Upper lobe of left lung (tissue), 6 donors: ENCODE measurements at regions not wholly inside any gene's neighbourhood (a gene's known extent, or its start where the extent isn't known, plus 50 kb on each side); places are given as distances from the start of the nearest gene placed in this dataset.

Source experiments
- ATAC-seq, 2 donors: fragments of 200-7000 bp; cut with Tn5 transposase; one replicate each; pipeline ENCODE4 v1.9.1; 2022; ENCODE audit warnings: mild to moderate bottlenecking in 2 of 2, moderate library complexity in 2 of 2; ENCODE audit not compliant: low FRiP score in 2 of 2
- DNase-seq, 2 donors: peaks; one replicate each; pipeline ENCODE4 v3.0.0-alpha.2; 2019 to 2020
- H3K27ac ChIP-seq, 4 donors: fragments of 200-600 bp; sonication (generic); one replicate each; pipeline ENCODE4 v1.5.1; 2016 to 2019
- H3K27me3 ChIP-seq, 4 donors: fragments of 200-600 bp; sonication (generic); one replicate each; pipeline ENCODE4 v1.5.1; 2017 to 2019
- H3K36me3 ChIP-seq, 4 donors: fragments of 200-600 bp; sonication (generic); one replicate each; pipeline ENCODE4 v1.5.1; 2016 to 2019
- H3K4me1 ChIP-seq, 4 donors: fragments of 200-600 bp; sonication (generic); one replicate each; pipeline ENCODE4 v1.5.1; 2018 to 2019
- H3K4me3 ChIP-seq, 4 donors: fragments of 200-600 bp; sonication (generic); one replicate each; pipeline ENCODE4 v1.5.1; 2017 to 2019; ENCODE audit warnings: mild to moderate bottlenecking in 2 of 4, moderate library complexity in 1 of 4
- H3K9me3 ChIP-seq, 4 donors: fragments of 200-600 bp; sonication (generic); one replicate each; pipeline ENCODE4 v1.5.1; 2018 to 2019
- EP300 ChIP-seq, 4 donors: sonication (generic); formaldehyde crosslinking; IDR thresholded peaks; one replicate each; pipeline ENCODE4 v1.5.1; 2017; ENCODE audit warnings: antibody characterized with exemption in 4 of 4, control low read depth in 2 of 4
- POLR2A ChIP-seq, 4 donors: fragments of 450-650 bp; IDR thresholded peaks; one replicate each; pipeline ENCODE4 v1.5.1; 2016 to 2017; ENCODE audit warnings: antibody characterized with exemption in 4 of 4, mild to moderate bottlenecking in 2 of 4
- POLR2AphosphoS5 ChIP-seq, 2 donors: sonication (generic); formaldehyde crosslinking; IDR thresholded peaks; one replicate each; pipeline ENCODE4 v1.5.1; 2017; ENCODE audit warnings: antibody characterized with exemption in 2 of 2
- WGBS, 2 donors: methylation state at CpG; one replicate each; pipeline ENCODE4 v1.1.5; 2017 to 2018; 5-methylcytosine and 5-hydroxymethylcytosine counted together
- TF ChIP-seq, protein P1 (sequence below), 6 experiments: fragments of 450-650 bp in 4 of 6; fragments of 200-600 bp in 2 of 6; sonication (generic) in 2 of 6; IDR thresholded peaks; one replicate each; pipeline ENCODE4 v1.5.1; 2016 to 2019; ENCODE audit warnings: antibody characterized with exemption in 6 of 6
- donor health status: DM: no; HTN: no; CAD: no; lungs with moderate emphysema.
- donor health status: DM: no; HTN: yes; CAD: no; lungs with severe emphysema.

DNA sequence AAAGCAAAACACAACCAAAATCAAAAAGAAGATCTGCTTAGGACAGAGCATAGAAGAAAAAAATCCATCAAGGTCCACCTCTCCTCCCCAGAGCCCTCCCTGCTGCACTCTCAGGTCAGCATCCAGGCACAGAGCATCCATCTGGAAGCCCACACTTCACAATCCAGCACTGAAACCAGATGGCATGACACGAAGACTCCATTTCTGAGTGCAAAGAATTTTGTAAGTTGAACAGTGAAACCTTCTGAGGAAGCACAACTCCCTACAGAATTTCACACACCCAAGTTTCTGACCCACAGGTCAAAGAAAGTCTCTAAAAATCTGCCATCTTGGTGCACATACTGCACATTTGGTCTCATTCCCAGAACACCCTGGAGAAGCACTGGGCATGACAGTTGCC lies 128.8 kb upstream of the STXBP5 start:
- no peaks in the 10 kb centered on the region for H3K9me3 ChIP-seq
- H3K4me1 ChIP-seq = no peaks in the 10 kb centered on the region
- no peak overlapping the region for H3K4me3 ChIP-seq
- DNase-seq (no peak), ATAC-seq (no peak)
- WGBS, 2 donors = 94 to 96% methylated on average over 1 of the region's 1 CpG
- no peaks in the 10 kb centered on the region for H3K27me3 ChIP-seq
- no peak overlapping the region for H3K27ac ChIP-seq
- H3K36me3 ChIP-seq = no peaks in the 10 kb centered on the region
- TF ChIP-seq, protein P1, sequence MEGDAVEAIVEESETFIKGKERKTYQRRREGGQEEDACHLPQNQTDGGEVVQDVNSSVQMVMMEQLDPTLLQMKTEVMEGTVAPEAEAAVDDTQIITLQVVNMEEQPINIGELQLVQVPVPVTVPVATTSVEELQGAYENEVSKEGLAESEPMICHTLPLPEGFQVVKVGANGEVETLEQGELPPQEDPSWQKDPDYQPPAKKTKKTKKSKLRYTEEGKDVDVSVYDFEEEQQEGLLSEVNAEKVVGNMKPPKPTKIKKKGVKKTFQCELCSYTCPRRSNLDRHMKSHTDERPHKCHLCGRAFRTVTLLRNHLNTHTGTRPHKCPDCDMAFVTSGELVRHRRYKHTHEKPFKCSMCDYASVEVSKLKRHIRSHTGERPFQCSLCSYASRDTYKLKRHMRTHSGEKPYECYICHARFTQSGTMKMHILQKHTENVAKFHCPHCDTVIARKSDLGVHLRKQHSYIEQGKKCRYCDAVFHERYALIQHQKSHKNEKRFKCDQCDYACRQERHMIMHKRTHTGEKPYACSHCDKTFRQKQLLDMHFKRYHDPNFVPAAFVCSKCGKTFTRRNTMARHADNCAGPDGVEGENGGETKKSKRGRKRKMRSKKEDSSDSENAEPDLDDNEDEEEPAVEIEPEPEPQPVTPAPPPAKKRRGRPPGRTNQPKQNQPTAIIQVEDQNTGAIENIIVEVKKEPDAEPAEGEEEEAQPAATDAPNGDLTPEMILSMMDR (IDR thresholded peaks at IDR 0.05) = no peak
- no peak for TF ChIP-seq POLR2A (IDR thresholded peaks at IDR 0.05)
- TF ChIP-seq EP300 (IDR thresholded peaks at IDR 0.05) = no peak
- no peak for TF ChIP-seq POLR2AphosphoS5 (IDR thresholded peaks at IDR 0.05)

DNA sequence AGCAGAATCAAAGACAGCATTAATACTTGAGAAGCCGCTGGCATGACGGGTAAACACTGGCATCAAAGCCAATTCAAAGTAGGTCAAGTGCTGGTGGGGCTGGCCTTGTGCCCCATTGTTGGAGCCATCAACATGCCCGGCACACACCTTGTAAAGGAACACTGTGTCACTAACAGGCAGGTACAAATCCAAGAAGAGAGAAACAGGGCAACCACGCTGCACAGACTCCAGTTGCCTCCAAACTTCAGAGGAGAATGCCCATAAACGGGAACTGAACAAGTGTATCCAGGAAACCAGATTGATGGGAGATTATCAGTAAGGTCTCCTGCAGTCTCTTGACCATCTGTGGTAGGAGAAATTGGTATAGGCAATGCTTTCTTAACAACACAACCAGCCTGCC lies 127.0 kb upstream of the STXBP5 start:
- TF ChIP-seq, protein P1 (IDR thresholded peaks at IDR 0.05) = no peak
- TF ChIP-seq POLR2A (IDR thresholded peaks at IDR 0.05) = peak in 1 of 4 donors; percentile 23
- TF ChIP-seq POLR2AphosphoS5 (IDR thresholded peaks at IDR 0.05) = peak in 1 of 2 donors; percentile 43
- TF ChIP-seq EP300 (IDR thresholded peaks at IDR 0.05) = peak in 1 of 4 donors; percentile 47
- Histone ChIP-seq H3K9me3 (no peaks in the 10 kb centered on the region), H3K36me3 (no peaks in the 10 kb centered on the region), H3K4me1 (no peaks in the 10 kb centered on the region), H3K27me3 (no peaks in the 10 kb centered on the region), H3K4me3 (no peak overlapping the region), H3K27ac (peak overlapping the region in 1 of 4 donors; percentile 5)
- ATAC-seq (peak; percentile 40 to 77), DNase-seq (peak in 1 of 2 donors; percentile 81)
- 55 to 60% methylated on average over 5 of the region's 5 CpGs for WGBS, 2 donors

DNA sequence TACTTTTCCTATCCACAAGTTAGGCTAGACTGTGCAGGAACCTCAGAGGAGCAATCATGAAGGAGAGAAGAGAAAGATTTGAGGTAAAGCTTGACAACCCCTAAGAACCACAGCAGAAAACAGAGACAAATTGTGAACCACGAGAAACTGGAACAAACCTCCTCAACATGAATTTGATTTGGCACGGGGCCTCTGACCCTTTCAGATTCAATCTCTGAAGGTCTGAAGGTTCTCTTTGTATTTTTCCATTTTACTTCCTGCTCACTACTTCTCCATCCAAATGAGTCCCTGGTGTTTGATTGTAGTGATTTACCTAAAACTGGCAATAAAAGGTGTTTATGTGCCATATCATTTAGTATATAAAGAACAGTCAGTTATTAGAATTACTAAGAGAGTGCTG lies 126.1 kb upstream of the STXBP5 start:
- DNase-seq = no peak
- no peak for TF ChIP-seq EP300 (IDR thresholded peaks at IDR 0.05)
- Histone ChIP-seq H3K9me3 (no peaks in the 10 kb centered on the region), H3K27me3 (no peaks in the 10 kb centered on the region), H3K4me1 (no peaks in the 10 kb centered on the region), H3K36me3 (no peaks in the 10 kb centered on the region), H3K27ac (no peak overlapping the region), H3K4me3 (no peak overlapping the region)
- 53 to 73% methylated on average over 2 of the region's 2 CpGs for WGBS, 2 donors
- no peak for ATAC-seq

DNA sequence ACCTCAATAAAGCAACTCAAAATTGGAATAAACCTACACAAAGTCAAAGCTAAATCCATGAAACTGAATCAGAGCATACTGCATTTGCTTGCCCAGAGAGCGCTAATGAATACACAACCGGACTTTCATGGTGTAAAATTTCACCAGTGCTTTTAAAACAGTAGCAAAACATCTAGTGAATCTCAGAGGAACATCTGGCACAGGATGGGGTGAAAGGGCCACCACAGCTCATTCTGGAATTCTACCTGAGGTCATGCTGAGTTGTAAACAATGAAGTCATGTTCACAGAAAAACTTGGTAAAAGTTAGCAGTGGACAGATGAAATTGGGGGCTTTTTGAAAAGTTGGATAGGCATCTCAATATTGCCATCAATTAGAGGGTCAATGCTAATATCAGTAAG lies 125.6 kb upstream of the STXBP5 start:
- no peak overlapping the region for H3K27ac ChIP-seq

DNA sequence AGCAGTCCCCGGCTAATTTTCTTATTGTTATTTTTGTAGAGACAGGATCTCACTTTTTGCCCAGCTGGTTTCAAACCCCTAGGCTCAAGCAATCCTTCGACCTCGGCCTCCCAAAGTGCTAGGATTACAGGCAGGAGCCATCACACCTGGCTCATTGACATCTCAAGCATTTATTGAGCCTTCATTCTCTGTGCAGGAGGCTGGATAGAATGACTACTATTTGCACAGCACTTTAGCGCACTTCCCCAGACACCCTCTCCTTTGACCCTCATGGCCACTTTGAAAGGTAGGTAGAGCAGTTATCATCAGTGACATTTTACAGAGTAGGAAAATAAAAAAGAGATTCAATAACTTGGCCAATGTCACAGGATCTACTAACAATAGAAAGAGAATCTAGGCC lies 124.0 kb upstream of the STXBP5 start:
- no peak for DNase-seq
- H3K36me3 ChIP-seq = no peaks in the 10 kb centered on the region
- no peak overlapping the region for H3K4me3 ChIP-seq
- no peaks in the 10 kb centered on the region for H3K27me3 ChIP-seq
- H3K27ac ChIP-seq = no peak overlapping the region
- no peak for ATAC-seq
- no peaks in the 10 kb centered on the region for H3K9me3 ChIP-seq
- 89 to 94% methylated on average over 4 of the region's 4 CpGs for WGBS, 2 donors
- no peaks in the 10 kb centered on the region for H3K4me1 ChIP-seq
- TF ChIP-seq POLR2A (IDR thresholded peaks at IDR 0.05) (no peak), EP300 (IDR thresholded peaks at IDR 0.05) (no peak), POLR2AphosphoS5 (IDR thresholded peaks at IDR 0.05) (no peak)
- TF ChIP-seq, protein P1 (IDR thresholded peaks at IDR 0.05) = no peak

More for the DNA sequence above, 125.6 kb upstream of the STXBP5 start:
- Histone ChIP-seq H3K27me3 (no peaks in the 10 kb centered on the region), H3K36me3 (no peaks in the 10 kb centered on the region), H3K9me3 (no peaks in the 10 kb centered on the region), H3K4me1 (no peaks in the 10 kb centered on the region), H3K4me3 (no peak overlapping the region)
- TF ChIP-seq EP300 (IDR thresholded peaks at IDR 0.05) = no peak
- no peak for TF ChIP-seq POLR2AphosphoS5 (IDR thresholded peaks at IDR 0.05)
- TF ChIP-seq, protein P1 (IDR thresholded peaks at IDR 0.05) = no peak
- no peak for TF ChIP-seq POLR2A (IDR thresholded peaks at IDR 0.05)
- ATAC-seq (no peak), DNase-seq (no peak)
- WGBS, 2 donors = 81 to 89% methylated on average over 2 of the region's 2 CpGs
